ENCODE measurements at regions not wholly inside any gene's neighbourhood (a gene's known extent, or its start where the extent isn't known, plus 50 kb on each side); places are given as distances from the start of the nearest gene placed in this dataset.

GRCh38 chr3:88955274-88955673 is 152.1 kb upstream of the EPHA3 start:
- TF ChIP-seq, protein P1, sequence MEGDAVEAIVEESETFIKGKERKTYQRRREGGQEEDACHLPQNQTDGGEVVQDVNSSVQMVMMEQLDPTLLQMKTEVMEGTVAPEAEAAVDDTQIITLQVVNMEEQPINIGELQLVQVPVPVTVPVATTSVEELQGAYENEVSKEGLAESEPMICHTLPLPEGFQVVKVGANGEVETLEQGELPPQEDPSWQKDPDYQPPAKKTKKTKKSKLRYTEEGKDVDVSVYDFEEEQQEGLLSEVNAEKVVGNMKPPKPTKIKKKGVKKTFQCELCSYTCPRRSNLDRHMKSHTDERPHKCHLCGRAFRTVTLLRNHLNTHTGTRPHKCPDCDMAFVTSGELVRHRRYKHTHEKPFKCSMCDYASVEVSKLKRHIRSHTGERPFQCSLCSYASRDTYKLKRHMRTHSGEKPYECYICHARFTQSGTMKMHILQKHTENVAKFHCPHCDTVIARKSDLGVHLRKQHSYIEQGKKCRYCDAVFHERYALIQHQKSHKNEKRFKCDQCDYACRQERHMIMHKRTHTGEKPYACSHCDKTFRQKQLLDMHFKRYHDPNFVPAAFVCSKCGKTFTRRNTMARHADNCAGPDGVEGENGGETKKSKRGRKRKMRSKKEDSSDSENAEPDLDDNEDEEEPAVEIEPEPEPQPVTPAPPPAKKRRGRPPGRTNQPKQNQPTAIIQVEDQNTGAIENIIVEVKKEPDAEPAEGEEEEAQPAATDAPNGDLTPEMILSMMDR (IDR thresholded peaks at IDR 0.05; ENCODE audit: low read depth, low read length): no peak
- TF ChIP-seq MAX (IDR thresholded peaks at IDR 0.05; ENCODE audit: low read depth, low read length): no peak

Measured in NB4 (cell line).